PC-9 (cell line): ENCODE measurements at regions not wholly inside any gene's neighbourhood (a gene's known extent, or its start where the extent isn't known, plus 50 kb on each side); places are given as distances from the start of the nearest gene placed in this dataset.

ENCODE experiments used
- BruUV-seq: library from RNA; stranded (reverse); fragments of 400-500 nt; replicated peaks from 2 replicates; lab custom pipeline; 2021; lab: Mats Ljungman, UMichigan
- CTCF ChIA-PET: fragments of 300-600 bp; sonication (Branson Sonifier 250); formaldehyde crosslinking; loops from one replicate; lab custom pipeline; 2022; ENCODE audit warnings: antibody characterized with exemption; lab: Charles Lee
- POLR2A ChIA-PET: fragments of 300-600 bp; sonication (Branson Sonifier 250); formaldehyde crosslinking; loops from one replicate; lab custom pipeline; 2022; ENCODE audit warnings: antibody characterized with exemption; ENCODE audit not compliant: unreplicated experiment; lab: Charles Lee
- DNase-seq, 2 experiments: peaks; one replicate each; pipeline versions ENCODE4 v3.0.0 to v3.0.0-alpha.2; 2015 to 2022; ENCODE audit warnings: mixed read lengths in 1 of 2
- H2AFZ ChIP-seq: fragments of 200-600 bp; sonication (generic); 2 replicates; pipeline ENCODE4 v1.8.1; 2017; ENCODE audit warnings: antibody characterized with exemption
- H3F3A ChIP-seq: fragments of 200-600 bp; sonication (generic); 2 replicates; pipeline ENCODE4 v1.8.1; 2017; ENCODE audit warnings: antibody characterized with exemption, mild to moderate bottlenecking, low read depth; ENCODE audit not compliant: insufficient read depth
- H3K27ac ChIP-seq: fragments of 200-600 bp; sonication (generic); 2 replicates; pipeline ENCODE4 v1.6.1; 2016; ENCODE audit warnings: mixed run types
- H3K27me3 ChIP-seq: fragments of 200-600 bp; sonication (generic); 2 replicates; pipeline ENCODE4 v1.6.1; 2016; ENCODE audit warnings: low read depth, mixed run types; ENCODE audit not compliant: insufficient read depth
- H3K36me3 ChIP-seq: fragments of 200-600 bp; sonication (generic); 2 replicates; pipeline ENCODE4 v1.6.1; 2016; ENCODE audit warnings: low read depth, mixed run types
- H3K4me1 ChIP-seq: fragments of 200-600 bp; sonication (generic); replicated peaks from 2 replicates; pipeline ENCODE4 v1.6.1; 2016; ENCODE audit warnings: mixed run types; ENCODE audit not compliant: insufficient read depth
- H3K4me2 ChIP-seq: fragments of 200-600 bp; sonication (generic); 2 replicates; pipeline ENCODE4 v1.6.1; 2017; ENCODE audit warnings: mixed run types
- H3K4me3 ChIP-seq: fragments of 200-600 bp; sonication (generic); 2 replicates; pipeline ENCODE4 v1.6.1; 2016; ENCODE audit warnings: mixed run types
- H3K79me2 ChIP-seq: fragments of 200-600 bp; sonication (generic); 2 replicates; pipeline ENCODE4 v1.6.1; 2017; ENCODE audit warnings: low read depth, mixed run types
- H3K9me2 ChIP-seq: fragments of 200-600 bp; sonication (generic); 2 replicates; pipeline ENCODE4 v1.8.1; 2017; ENCODE audit warnings: mild to moderate bottlenecking; ENCODE audit not compliant: insufficient read depth
- H3K9me3 ChIP-seq: fragments of 200-600 bp; sonication (generic); 2 replicates; pipeline ENCODE4 v1.8.1; 2016; ENCODE audit warnings: low read depth; ENCODE audit not compliant: insufficient read depth
- H4K20me1 ChIP-seq: fragments of 200-600 bp; sonication (generic); 2 replicates; pipeline ENCODE4 v1.8.1; 2017; ENCODE audit not compliant: insufficient read depth
- EZH2 ChIP-seq: fragments of 200-600 bp; sonication (generic); IDR thresholded peaks from 2 replicates; pipeline ENCODE4 v1.8.0; 2017; ENCODE audit warnings: antibody characterized with exemption, low read depth
- intact Hi-C: fragments of 100-400 bp; cut with micrococcal nuclease; formaldehyde crosslinking; loops from one replicate; pipeline ENCODE4 v1.10.0; 2022; ENCODE audit not compliant: unreplicated experiment
- TF ChIP-seq, protein P1 (sequence below): fragments of 200-600 bp; sonication (generic); conservative IDR thresholded peaks from 2 replicates; pipeline ENCODE4 v1.6.1; 2017; ENCODE audit warnings: mixed run types, antibody characterized with exemption, mild to moderate bottlenecking, moderate library complexity

DNA sequence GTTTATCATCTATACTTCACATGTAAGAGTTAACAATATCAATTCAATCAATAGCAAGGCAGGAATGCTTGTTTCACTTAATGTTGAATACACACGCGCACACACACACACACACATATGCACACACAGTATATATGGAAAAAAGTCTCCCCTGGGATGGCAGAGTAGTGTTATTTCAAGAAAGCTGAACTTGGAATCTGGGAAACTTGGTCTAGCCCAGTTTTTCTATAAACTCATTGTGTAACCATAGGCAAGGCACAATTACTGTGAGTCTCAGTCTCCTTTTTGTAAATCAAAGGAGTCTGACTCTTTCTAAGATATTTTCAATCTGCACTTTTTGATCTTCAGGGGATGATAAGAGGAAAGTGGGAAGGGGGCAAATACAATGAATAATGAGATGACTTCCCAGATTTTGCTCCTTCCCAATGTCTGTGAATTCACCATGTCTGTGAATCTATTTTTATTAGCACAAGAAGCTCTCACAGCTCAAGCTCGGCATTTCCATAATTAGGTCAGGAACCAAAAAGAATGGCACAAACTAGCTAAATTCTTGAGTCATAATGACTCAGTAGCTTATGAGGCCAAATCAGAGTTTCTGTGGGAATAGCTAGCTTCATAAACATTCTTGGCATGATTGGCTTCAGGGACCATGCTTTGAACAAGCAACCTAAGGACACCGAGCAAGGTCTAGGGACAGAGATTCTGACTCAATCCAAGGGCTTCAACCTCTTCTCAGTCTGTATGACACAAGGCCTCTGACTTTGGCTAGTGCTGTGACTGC lies 227.4 kb upstream of the DCBLD2 start:
- Histone ChIP-seq H3K9me3 (peaks cover 5% of the 10 kb centered on the region; the same call in 1 of the 2 replicates), H3K27ac (peak overlapping the region; percentile 88), H4K20me1 (no peaks in the 10 kb centered on the region), H3K4me1 (peaks cover 28% of the 10 kb centered on the region), H3K4me2 (peak overlapping the region; percentile 52), H3K27me3 (no peaks in the 10 kb centered on the region), H3K36me3 (no peaks in the 10 kb centered on the region), H3K79me2 (no peaks in the 10 kb centered on the region), H3K9me2 (no peaks in the 10 kb centered on the region), H2AFZ (peak overlapping the region; percentile 68), H3F3A (peaks cover 19% of the 10 kb centered on the region; the same call in 1 of the 2 replicates), H3K4me3 (no peak overlapping the region)
- intact Hi-C loops = no loop called here
- BruUV-seq = TSS peak; percentile 92
- DNase-seq = peak; percentile 56 to 93
- CTCF ChIA-PET = no interaction called here
- TF ChIP-seq, protein P1, sequence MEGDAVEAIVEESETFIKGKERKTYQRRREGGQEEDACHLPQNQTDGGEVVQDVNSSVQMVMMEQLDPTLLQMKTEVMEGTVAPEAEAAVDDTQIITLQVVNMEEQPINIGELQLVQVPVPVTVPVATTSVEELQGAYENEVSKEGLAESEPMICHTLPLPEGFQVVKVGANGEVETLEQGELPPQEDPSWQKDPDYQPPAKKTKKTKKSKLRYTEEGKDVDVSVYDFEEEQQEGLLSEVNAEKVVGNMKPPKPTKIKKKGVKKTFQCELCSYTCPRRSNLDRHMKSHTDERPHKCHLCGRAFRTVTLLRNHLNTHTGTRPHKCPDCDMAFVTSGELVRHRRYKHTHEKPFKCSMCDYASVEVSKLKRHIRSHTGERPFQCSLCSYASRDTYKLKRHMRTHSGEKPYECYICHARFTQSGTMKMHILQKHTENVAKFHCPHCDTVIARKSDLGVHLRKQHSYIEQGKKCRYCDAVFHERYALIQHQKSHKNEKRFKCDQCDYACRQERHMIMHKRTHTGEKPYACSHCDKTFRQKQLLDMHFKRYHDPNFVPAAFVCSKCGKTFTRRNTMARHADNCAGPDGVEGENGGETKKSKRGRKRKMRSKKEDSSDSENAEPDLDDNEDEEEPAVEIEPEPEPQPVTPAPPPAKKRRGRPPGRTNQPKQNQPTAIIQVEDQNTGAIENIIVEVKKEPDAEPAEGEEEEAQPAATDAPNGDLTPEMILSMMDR = no peak
- no peak for TF ChIP-seq EZH2
- POLR2A ChIA-PET = interaction anchor here (0.6 kb wide), 3 partner anchors 227 to 682 kb away, joined by 4 to 16 read pairs (median 6); partner anchors contain the start of gene DCBLD2

DNA sequence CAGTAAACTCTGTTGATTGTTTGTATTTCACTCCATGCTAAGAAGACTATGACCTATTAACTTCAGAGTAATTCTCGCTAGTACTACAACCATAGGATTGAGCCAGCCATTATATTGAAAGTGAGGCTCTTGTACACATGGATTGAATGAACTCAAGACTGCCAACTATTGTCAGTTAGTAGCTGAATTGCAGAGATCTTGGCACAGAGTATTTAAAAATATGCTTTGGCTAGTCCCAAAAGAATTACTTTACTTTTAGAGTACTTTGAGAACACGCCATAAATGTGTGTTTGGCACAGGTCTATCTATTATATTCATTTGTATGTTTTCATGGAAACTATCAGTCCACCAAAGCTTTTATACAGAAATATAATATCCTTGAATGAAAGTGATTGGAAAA lies 226.7 kb upstream of the DCBLD2 start:
- H3K27me3 ChIP-seq = no peaks in the 10 kb centered on the region
- no peak for DNase-seq
- H2AFZ ChIP-seq = 0 out of 2 replicates have a peak overlapping the region, but pooled peaks have one; percentile 32
- TF ChIP-seq, protein P1 = no peak
- no peak for TF ChIP-seq EZH2
- no peaks in the 10 kb centered on the region for H4K20me1 ChIP-seq
- POLR2A ChIA-PET = no interaction called here
- no peaks in the 10 kb centered on the region for H3K9me2 ChIP-seq
- H3K4me1 ChIP-seq = peaks cover 28% of the 10 kb centered on the region
- peak overlapping the region; percentile 52; the same call in 1 of the 2 replicates for H3K4me2 ChIP-seq
- peaks cover 5% of the 10 kb centered on the region; the same call in 1 of the 2 replicates for H3K9me3 ChIP-seq
- no TSS peak for BruUV-seq
- H3F3A ChIP-seq = peaks cover 19% of the 10 kb centered on the region; the same call in 1 of the 2 replicates
- intact Hi-C loops = no loop called here
- H3K27ac ChIP-seq = peak overlapping the region; percentile 88
- no peak overlapping the region for H3K4me3 ChIP-seq
- no peaks in the 10 kb centered on the region for H3K79me2 ChIP-seq
- CTCF ChIA-PET = no interaction called here
- H3K36me3 ChIP-seq = no peaks in the 10 kb centered on the region

DNA sequence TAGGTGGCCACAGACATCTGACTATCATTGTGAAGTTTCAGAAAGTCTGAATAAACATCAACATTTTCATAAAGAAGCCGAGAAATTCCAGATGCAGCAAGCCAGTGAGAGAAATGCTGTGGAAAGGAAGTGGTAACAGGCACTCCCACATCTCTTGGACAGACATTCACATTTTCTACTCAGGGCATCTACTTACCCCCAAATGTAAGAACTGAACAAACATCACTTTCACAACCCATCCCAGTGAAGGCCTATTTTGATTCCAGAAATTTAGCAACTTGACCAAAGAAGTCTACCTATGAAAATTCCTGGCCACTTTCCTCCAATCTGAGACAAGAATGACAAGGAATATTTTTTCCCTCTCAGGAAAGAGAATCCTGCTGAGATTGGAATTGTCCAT lies 224.8 kb upstream of the DCBLD2 start:
- Histone ChIP-seq H3K4me1 (peaks cover 20% of the 10 kb centered on the region), H3K79me2 (no peaks in the 10 kb centered on the region), H4K20me1 (no peaks in the 10 kb centered on the region), H3K9me3 (peaks cover 5% of the 10 kb centered on the region; the same call in 1 of the 2 replicates), H3K27me3 (no peaks in the 10 kb centered on the region), H3K9me2 (no peaks in the 10 kb centered on the region), H3K27ac (no peak overlapping the region), H3K4me3 (no peak overlapping the region), H3F3A (peaks cover 19% of the 10 kb centered on the region; the same call in 1 of the 2 replicates), H3K36me3 (no peaks in the 10 kb centered on the region), H3K4me2 (no peak overlapping the region), H2AFZ (peak overlapping the region; percentile 66)
- no peak for TF ChIP-seq EZH2
- TF ChIP-seq, protein P1 = no peak
- intact Hi-C loops = no loop called here
- DNase-seq = peak in 1 of 2 experiments; percentile 30
- CTCF ChIA-PET = no interaction called here
- POLR2A ChIA-PET = no interaction called here
- BruUV-seq = no TSS peak
